Astrocyte of the spinal cord (primary cell): ENCODE measurements at regions not wholly inside any gene's neighbourhood (a gene's known extent, or its start where the extent isn't known, plus 50 kb on each side); places are given as distances from the start of the nearest gene placed in this dataset.
A peak's percentile ranks its signal among the peaks of the same experiment; 100 is the strongest.

ENCODE experiments used
- DNase-seq: peaks from one replicate; pipeline ENCODE4 v3.0.0; 2011; ENCODE audit warnings: low read depth, low spot score
- H3K4me3 ChIP-seq: 2 replicates; pipeline ENCODE4 v1.5.1; 2011; ENCODE audit warnings: low read depth, mild to moderate bottlenecking, low read length, moderate library complexity
- in situ Hi-C: cut with HindIII; loops from 2 replicates; pipeline ENCODE4 v1.10.0; 2017; ENCODE audit warnings: low sequenced_read_pairs
- TF ChIP-seq, protein P1 (sequence below): IDR thresholded peaks from 2 replicates; pipeline ENCODE4 v1.5.1; 2012; ENCODE audit warnings: low read depth, mild to moderate bottlenecking, low read length, inconsistent platforms

DNA sequence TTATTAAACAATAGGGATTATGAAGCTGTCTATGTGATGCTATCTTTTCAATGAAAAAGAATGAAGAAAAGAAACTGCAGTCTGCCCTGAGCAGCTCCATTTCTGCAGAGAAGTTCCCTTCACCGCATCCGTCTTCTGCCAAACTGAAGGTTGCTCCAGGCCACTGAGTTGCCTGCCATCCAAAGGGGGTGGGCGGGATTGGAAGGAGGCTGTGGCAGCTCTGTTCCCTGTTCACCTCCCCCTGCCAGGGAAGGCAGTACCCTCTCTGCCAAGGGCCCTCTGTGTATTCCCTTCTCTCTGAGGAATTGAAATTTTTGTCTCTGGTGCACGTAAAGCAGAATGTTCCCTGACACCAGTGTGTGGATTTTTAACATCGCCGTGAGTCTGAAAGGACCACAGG is 243.1 kb upstream of the GHITM start:
- TF ChIP-seq, protein P1, sequence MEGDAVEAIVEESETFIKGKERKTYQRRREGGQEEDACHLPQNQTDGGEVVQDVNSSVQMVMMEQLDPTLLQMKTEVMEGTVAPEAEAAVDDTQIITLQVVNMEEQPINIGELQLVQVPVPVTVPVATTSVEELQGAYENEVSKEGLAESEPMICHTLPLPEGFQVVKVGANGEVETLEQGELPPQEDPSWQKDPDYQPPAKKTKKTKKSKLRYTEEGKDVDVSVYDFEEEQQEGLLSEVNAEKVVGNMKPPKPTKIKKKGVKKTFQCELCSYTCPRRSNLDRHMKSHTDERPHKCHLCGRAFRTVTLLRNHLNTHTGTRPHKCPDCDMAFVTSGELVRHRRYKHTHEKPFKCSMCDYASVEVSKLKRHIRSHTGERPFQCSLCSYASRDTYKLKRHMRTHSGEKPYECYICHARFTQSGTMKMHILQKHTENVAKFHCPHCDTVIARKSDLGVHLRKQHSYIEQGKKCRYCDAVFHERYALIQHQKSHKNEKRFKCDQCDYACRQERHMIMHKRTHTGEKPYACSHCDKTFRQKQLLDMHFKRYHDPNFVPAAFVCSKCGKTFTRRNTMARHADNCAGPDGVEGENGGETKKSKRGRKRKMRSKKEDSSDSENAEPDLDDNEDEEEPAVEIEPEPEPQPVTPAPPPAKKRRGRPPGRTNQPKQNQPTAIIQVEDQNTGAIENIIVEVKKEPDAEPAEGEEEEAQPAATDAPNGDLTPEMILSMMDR: no peak
- DNase-seq: no peak
- H3K4me3 ChIP-seq: no peak overlapping the region
- in situ Hi-C loops: no loop called here

DNA sequence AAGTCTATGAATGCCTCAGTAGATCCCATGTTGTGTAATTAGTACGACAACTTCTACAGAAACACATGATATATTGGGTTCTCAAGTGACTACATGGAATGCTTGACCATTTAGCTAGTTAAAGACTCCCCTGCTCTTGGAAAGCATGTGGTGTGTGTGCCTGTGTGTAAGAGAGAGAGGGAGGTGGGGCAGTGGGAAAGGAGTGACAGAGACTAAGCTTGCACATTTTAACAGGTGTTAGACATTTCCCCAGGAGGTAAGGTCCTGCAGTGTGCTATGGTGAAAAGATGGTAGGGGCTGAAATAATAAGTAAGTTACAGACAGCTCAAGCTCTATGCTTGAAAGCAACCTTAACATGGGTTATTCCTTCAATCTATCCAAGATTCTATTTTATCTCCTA is 241.7 kb upstream of the GHITM start:
- TF ChIP-seq, protein P1: no peak
- in situ Hi-C loops: no loop called here
- no peak for DNase-seq
- H3K4me3 ChIP-seq: no peak overlapping the region

DNA sequence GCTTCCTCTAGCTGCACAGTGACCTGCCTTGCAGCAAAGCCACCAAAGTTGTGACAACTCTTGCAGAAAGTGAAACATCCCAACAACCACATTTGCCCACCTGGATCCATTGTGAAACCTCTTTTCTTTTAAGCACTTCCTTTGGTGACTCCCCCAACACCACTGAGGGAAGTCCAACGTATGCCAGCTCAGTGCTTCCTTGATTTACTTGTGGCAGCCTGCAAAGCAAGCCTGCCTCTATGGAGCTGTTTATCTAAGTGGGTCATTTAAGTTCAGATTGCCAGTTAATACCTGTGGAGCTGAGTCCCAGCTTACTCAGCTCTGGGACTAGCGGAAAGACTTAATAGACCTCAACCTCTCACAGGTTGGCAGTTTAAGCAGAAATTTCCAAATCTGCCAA is 230.8 kb upstream of the GHITM start:
- DNase-seq: no peak
- in situ Hi-C loops: no loop called here
- TF ChIP-seq, protein P1: no peak
- H3K4me3 ChIP-seq: no peak overlapping the region

DNA sequence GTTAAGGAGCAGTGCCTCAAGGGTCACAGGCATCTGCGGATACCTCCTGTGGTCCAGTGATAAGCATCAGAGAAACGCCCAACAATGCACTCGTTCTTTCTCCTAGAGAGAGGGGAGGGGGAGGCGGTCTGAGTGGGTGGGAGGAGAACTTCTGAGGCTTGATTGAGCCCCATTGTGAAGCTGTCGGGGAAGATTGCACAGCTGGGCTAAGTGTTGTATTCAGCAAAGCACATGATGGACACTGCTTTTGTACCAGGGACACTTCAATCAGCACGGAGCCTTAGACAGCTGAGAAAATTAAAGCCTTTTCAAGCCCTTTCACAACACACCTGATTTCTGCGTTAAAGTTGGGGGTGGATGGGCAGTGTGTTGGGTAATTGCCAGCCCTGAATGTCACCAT is 230.3 kb upstream of the GHITM start:
- TF ChIP-seq, protein P1: no peak
- no peak for DNase-seq
- no peak overlapping the region for H3K4me3 ChIP-seq
- in situ Hi-C loops: no loop called here

DNA sequence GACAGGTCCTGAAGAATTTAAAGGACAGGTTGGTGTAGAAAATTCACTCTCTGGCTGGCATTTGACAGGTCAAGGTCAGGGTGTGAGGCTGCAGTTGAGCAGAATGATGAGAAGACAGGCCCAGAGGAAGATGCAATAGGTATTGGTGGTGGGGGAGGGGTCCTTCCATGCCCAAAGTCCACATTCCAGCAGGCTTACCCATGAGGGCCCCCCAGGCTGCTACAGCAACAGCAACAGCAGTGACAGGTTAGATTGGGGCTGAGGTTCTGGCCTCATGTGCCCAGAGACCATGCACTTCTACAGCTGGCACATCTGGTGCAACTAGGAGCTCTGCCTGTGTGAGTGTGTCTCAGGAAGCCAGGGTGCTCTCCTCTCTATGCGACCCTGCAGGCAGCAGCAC is 223.5 kb upstream of the GHITM start:
- in situ Hi-C loops: no loop called here
- no peak for DNase-seq
- TF ChIP-seq, protein P1: no peak
- no peak overlapping the region for H3K4me3 ChIP-seq

DNA sequence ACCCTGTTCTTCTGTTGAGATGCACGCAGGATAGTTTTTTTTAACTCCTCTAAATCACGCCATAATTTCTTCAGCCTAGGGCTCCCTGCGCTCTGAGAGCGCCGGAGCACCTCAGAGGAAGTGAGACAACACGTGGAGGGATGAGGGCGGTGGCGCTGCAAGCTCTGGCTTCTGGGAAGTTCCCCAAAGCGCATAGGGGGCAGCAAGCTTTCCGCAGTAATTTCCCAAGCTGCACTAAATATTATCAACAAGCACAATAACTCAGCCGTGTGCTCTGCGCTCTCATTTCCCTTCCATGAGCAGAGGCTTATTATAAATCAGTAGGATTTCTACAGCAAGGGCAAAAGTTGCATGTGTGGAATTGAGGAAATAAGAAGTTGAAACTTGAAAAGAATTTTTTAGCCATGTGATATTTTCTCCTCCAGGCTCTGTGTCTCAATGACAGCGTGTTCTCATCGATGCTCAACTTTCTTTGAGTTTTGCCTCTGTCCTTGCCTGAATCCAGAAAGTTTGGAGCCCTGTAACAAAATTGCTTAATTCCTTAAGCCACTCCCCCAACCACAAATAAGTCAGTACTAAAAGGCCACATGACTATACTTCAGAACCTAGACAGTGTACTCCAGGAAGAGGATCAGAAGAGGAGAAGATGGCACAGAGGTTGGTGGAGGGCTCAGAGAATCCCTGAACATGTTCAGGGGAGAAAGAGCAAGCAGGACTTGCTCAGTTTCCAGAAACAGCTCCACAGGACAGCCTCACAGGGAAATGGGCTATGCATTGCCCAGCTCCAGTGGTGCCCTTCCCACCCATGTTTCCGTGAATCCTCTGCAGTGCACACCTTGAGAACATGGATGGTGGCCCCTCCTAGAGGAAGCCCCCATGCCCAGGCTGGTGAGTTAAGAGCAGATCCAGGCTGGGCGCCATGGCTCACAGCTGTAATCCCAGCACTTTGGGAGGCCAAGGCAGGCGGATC is 221.5 kb upstream of the GHITM start:
- DNase-seq: no peak
- in situ Hi-C loops: no loop called here
- H3K4me3 ChIP-seq: no peak overlapping the region
- TF ChIP-seq, protein P1: peak; percentile 2
